SK-N-MC (cell line): ENCODE measurements at regions not wholly inside any gene's neighbourhood (a gene's known extent, or its start where the extent isn't known, plus 50 kb on each side); places are given as distances from the start of the nearest gene placed in this dataset.

Experiments
- EZH2 ChIP-seq: fragments of 200-600 bp; sonication (generic); IDR thresholded peaks from one replicate; pipeline ENCODE4 v1.6.1; 2017; ENCODE audit warnings: antibody characterized with exemption
- FOXP2 ChIP-seq: optimal IDR thresholded peaks from 2 replicates; pipeline ENCODE3; 2011; ENCODE audit warnings: mild to moderate bottlenecking, moderate library complexity; ENCODE audit not compliant: insufficient read depth; ENCODE audit errors: extremely low read length, control extremely low read depth
- POLR2AphosphoS5 ChIP-seq: IDR thresholded peaks from 2 replicates; pipeline ENCODE4 v1.6.1; 2012; ENCODE audit warnings: mild to moderate bottlenecking, low read depth, low read length, borderline replicate concordance

GRCh38 chr15:91357011-91357410, 257.0 kb downstream of the SV2B start:
- TF ChIP-seq POLR2AphosphoS5 = no peak
- TF ChIP-seq EZH2 = no peak
- TF ChIP-seq FOXP2 = no peak
